ENCODE measurements at regions not wholly inside any gene's neighbourhood (a gene's known extent, or its start where the extent isn't known, plus 50 kb on each side); places are given as distances from the start of the nearest gene placed in this dataset.
"Not testable (repeated sequence)": the region's sequence is repeated elsewhere in the genome, so short reads cannot be mapped to it uniquely, and the experiment has no call there.

DNA sequence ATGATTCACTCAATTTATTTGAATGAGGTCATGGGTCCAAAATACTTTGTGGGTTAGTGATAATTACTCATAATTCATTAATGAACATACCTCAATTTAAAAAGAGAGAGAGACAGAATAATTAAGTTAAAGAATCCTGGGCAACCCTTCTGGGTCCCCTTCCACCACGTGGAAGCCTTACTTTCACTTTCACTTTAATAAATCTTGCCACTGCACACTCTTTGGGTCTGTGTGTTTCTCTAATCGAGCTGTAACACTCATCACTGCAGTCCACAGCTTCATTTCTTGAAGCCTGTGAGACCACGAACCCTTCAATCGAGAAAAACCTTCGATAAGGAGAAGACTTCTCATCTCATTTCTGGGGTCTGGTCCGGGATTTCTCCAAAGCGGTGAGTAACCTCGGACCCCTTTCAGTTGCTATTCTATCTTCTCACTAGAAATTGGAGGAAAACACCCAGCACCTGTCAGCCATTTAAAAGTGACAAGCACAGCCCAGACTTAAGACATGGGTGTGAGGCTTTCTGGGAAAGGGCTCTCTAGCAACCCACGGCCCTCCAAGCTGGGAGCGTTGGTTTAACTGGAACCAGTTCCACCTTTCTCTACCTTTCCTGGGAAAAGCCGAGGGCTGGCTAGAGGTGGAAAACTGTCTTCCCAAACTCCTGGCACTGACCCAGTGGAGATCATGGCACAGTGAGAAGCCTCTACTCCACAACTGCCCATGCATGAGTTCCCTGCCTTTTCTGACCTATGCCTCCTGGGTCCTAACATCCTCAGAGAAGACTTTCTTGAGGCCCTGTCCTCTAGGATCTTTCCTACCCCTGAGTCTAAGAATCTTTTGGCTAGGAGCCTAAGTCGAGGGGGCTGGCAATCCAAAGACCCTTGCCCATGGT lies 148.8 kb upstream of the ATF7IP start:
- TF ChIP-seq, protein P1, sequence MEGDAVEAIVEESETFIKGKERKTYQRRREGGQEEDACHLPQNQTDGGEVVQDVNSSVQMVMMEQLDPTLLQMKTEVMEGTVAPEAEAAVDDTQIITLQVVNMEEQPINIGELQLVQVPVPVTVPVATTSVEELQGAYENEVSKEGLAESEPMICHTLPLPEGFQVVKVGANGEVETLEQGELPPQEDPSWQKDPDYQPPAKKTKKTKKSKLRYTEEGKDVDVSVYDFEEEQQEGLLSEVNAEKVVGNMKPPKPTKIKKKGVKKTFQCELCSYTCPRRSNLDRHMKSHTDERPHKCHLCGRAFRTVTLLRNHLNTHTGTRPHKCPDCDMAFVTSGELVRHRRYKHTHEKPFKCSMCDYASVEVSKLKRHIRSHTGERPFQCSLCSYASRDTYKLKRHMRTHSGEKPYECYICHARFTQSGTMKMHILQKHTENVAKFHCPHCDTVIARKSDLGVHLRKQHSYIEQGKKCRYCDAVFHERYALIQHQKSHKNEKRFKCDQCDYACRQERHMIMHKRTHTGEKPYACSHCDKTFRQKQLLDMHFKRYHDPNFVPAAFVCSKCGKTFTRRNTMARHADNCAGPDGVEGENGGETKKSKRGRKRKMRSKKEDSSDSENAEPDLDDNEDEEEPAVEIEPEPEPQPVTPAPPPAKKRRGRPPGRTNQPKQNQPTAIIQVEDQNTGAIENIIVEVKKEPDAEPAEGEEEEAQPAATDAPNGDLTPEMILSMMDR (IDR thresholded peaks at IDR 0.05), result no peak
- Histone ChIP-seq H3K9me3 (no peaks in the 10 kb centered on the region), H3K36me3 (no peaks in the 10 kb centered on the region), H3K27me3 (no peaks in the 10 kb centered on the region), H3K9ac (ENCODE audit: low read depth in 2 of 2, low read length in 2 of 2) (no peak overlapping the region), H3K4me3 (no peak overlapping the region), H3K4me1 (no peaks in the 10 kb centered on the region), H3K27ac (no peak overlapping the region)
- peak; percentile 23 for DNase-seq
- intact Hi-C loops (cut with DNase I), result no loop called here

DNA sequence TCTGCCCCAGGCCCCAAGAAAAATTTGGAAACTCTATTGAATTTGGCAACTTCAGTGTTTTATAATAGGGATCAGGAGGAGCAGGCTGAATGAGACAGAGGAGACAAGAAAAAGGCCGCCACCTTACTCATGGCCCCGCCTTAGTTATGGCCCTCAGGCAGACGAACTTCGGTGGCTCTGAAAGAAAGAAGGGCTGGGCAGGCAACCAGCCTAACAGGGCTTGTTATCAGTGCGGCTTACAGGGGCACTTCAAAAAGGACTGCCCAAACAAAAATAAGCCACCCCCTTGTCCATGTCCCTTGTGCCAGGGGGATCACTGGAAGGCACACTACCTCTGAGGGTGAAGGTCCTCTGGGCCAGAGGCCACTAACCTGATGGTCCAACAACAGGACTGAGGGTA lies 146.3 kb upstream of the ATF7IP start:
- no peaks in the 10 kb centered on the region for H3K36me3 ChIP-seq
- H3K27ac ChIP-seq, result peak overlapping the region; percentile 40
- intact Hi-C loops (cut with DNase I), result no loop called here
- no peak overlapping the region for H3K4me3 ChIP-seq
- TF ChIP-seq, protein P1 (IDR thresholded peaks at IDR 0.05), result no peak
- peak overlapping the region in 1 of 2 donors; percentile 19 for H3K9ac ChIP-seq (ENCODE audit: low read depth in 2 of 2, low read length in 2 of 2)
- DNase-seq, result peak; percentile 50
- H3K27me3 ChIP-seq, result no peaks in the 10 kb centered on the region
- H3K4me1 ChIP-seq, result no peaks in the 10 kb centered on the region
- no peaks in the 10 kb centered on the region for H3K9me3 ChIP-seq

DNA sequence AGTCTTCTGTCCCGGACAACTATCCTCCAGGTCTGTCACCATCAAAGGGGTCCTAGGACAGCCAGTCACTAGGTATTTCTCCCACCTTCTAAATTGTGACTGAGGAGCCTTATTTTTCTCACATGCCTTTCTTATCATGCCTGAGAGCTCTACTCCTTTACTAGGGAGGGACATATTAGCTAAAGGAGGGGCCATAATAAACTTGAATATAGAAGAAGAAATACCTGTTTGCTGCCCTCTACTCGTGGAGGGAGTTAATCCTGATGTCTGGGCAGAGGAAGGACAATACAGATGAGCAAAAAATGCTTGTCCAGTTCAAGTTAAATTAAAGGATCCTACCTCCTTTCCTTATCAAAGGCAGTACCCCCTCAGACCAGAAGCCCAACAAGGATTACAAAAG lies 145.8 kb upstream of the ATF7IP start:
- H3K36me3 ChIP-seq; H3K9me3 ChIP-seq; H3K4me3 ChIP-seq; H3K27me3 ChIP-seq; DNase-seq; intact Hi-C loops (cut with DNase I); H3K4me1 ChIP-seq: not testable (repeated sequence)
- Histone ChIP-seq H3K9ac (ENCODE audit: low read depth in 2 of 2, low read length in 2 of 2) (peak overlapping the region in 1 of 2 donors; percentile 19), H3K27ac (peak overlapping the region; percentile 40)

DNA sequence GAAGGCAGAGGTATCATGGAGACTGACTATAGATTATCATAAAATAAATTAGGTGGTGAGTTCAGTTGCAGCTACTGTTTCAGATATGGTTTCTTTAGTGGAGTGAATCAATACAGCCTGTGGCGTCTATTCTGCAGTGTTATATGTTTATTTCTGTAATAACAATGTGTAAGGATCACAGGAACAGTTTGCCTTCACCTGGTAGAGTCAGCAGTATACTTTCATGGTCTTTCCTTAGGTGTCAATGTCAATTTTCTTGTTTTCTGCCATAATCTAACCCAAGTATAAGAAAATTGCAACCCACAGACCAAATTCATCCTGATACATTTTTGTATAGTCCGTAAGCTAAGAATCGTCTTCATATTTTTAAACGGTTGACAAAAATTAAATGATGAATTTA lies 140.4 kb upstream of the ATF7IP start:
- TF ChIP-seq, protein P1 (IDR thresholded peaks at IDR 0.05), result no peak

DNA sequence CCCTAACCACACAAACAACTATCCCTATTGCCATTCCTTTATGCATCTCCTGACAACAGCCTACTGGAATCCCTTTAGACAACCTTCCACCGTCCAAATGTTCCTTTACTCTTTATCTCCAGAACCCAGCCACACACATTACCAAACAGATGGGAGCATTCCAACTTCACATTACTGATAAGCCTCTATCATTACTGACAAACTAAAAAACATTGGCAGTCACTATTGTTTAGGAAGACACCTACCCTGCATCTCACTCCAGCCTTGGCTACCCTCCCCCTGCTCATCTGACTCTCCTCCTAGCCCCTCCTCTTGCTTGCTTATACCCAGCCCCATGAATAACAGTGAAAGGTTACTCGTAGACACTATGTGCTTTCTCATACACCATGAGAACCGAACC lies 130.3 kb upstream of the ATF7IP start:
- H3K9me3 ChIP-seq; H3K27me3 ChIP-seq; DNase-seq; H3K4me3 ChIP-seq; H3K9ac ChIP-seq (ENCODE audit: low read depth in 2 of 2, low read length in 2 of 2); H3K27ac ChIP-seq; H3K36me3 ChIP-seq; H3K4me1 ChIP-seq: not testable (repeated sequence)
- intact Hi-C loops (cut with DNase I), result loop anchor here (10.0 kb wide), 1 partner anchor 430 kb away; no protein-coding TSS in a partner anchor

More for the DNA sequence above, 140.4 kb upstream of the ATF7IP start:
- Histone ChIP-seq H3K9ac (ENCODE audit: low read depth in 2 of 2, low read length in 2 of 2) (no peak overlapping the region), H3K4me3 (no peak overlapping the region), H3K36me3 (no peaks in the 10 kb centered on the region), H3K27me3 (no peaks in the 10 kb centered on the region), H3K9me3 (no peaks in the 10 kb centered on the region), H3K4me1 (no peaks in the 10 kb centered on the region), H3K27ac (no peak overlapping the region)
- intact Hi-C loops (cut with DNase I), result no loop called here
- no peak for DNase-seq

DNA sequence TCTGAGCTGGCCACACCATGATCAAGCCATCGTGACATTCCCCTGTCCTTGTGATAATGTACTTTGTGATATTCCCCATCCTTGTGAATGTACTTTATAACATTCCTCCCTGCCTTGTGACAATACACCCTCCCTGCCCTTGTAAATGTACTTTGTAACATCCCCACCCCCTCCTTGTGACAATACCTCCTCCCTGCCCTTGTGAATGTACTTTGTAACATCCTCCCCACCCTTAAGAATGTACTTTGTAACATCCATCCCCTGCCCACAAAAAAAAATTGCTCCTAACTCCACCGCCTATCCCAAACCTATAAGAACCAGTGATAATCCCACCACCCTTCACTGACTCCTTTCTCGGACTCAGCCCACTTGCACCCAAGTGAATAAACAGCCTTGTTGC lies 128.8 kb upstream of the ATF7IP start:
- H3K4me1 ChIP-seq; H3K4me3 ChIP-seq; DNase-seq; H3K36me3 ChIP-seq; H3K9ac ChIP-seq (ENCODE audit: low read depth in 2 of 2, low read length in 2 of 2); H3K9me3 ChIP-seq; H3K27ac ChIP-seq; H3K27me3 ChIP-seq: not testable (repeated sequence)
- intact Hi-C loops (cut with DNase I), result loop anchor here (10.0 kb wide), 1 partner anchor 428 kb away; no protein-coding TSS in a partner anchor

DNA sequence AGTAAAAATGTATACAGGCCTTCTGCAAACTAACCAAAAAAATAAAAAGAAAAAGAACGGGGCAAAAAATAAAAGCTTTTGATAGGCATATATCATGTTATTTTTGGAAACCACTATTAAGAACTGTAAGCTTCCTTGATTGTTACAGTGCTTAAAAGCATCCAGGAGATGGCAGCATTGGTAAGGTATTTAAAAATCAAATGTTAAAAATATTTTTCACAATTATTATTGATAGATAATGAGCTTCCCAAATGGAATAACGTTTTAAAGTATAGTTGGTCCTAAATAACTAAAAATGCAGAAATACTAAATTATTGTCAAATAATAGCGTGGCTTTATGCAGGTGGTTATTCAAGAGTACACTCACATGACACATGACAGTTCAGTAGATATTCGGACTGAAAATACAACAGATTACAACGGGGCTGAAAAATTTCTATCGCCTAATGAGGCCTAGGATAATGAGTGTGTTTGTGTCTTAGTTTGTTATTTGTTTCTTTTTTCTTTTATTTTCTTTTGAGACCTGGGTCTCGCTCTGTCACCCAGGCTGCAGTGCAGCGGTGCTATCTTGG lies 127.2 kb upstream of the ATF7IP start:
- no peak overlapping the region for H3K4me3 ChIP-seq
- DNase-seq, result no peak
- no peaks in the 10 kb centered on the region for H3K36me3 ChIP-seq
- H3K4me1 ChIP-seq, result no peaks in the 10 kb centered on the region
- intact Hi-C loops (cut with DNase I), result loop anchor here (10.0 kb wide), 1 partner anchor 426 kb away; no protein-coding TSS in a partner anchor
- H3K27ac ChIP-seq, result no peak overlapping the region
- TF ChIP-seq, protein P1 (IDR thresholded peaks at IDR 0.05), result peak; percentile 66
- no peaks in the 10 kb centered on the region for H3K9me3 ChIP-seq
- no peak overlapping the region for H3K9ac ChIP-seq (ENCODE audit: low read depth in 2 of 2, low read length in 2 of 2)
- H3K27me3 ChIP-seq, result no peaks in the 10 kb centered on the region
